Liver (tissue), 8 donors: ENCODE measurements at regions not wholly inside any gene's neighbourhood (a gene's known extent, or its start where the extent isn't known, plus 50 kb on each side); places are given as distances from the start of the nearest gene placed in this dataset.

ENCODE experiments used
- DNase-seq: peaks from one replicate; pipeline ENCODE4 v3.0.0-alpha.2; 2017; ENCODE audit warnings: low spot score
- H3K27ac ChIP-seq, 2 donors: one replicate each; pipeline ENCODE4 v1.7.0; 2013; ENCODE audit warnings: inconsistent platforms in 2 of 2, low read length in 2 of 2, control low read depth in 1 of 2, low read depth in 1 of 2, mild to moderate bottlenecking in 1 of 2
- H3K27me3 ChIP-seq, 4 donors: one replicate each; pipeline versions ENCODE4 v1.6.1 to v1.7.0; 2013; ENCODE audit warnings: low read length in 3 of 4, inconsistent platforms in 1 of 4, mild to moderate bottlenecking in 1 of 4, moderate library complexity in 1 of 4; ENCODE audit not compliant: control insufficient read depth in 4 of 4, insufficient read depth in 4 of 4
- H3K36me3 ChIP-seq, 4 donors: one replicate each; pipeline versions ENCODE4 v1.6.1 to v1.7.0; 2013; ENCODE audit warnings: low read length in 3 of 4, mild to moderate bottlenecking in 3 of 4, low read depth in 1 of 4, moderate library complexity in 1 of 4; ENCODE audit not compliant: control insufficient read depth in 4 of 4, insufficient read depth in 3 of 4
- H3K4me1 ChIP-seq, 4 donors: one replicate each; pipeline versions ENCODE4 v1.6.1 to v1.7.0; 2013; ENCODE audit warnings: low read length in 3 of 4, mild to moderate bottlenecking in 3 of 4, moderate library complexity in 1 of 4; ENCODE audit not compliant: control insufficient read depth in 4 of 4, insufficient read depth in 4 of 4
- H3K4me3 ChIP-seq, 3 donors: one replicate each; pipeline versions ENCODE4 v1.6.1 to v1.7.0; 2013; ENCODE audit warnings: low read length in 3 of 3, control low read depth in 1 of 3, low read depth in 1 of 3, mild to moderate bottlenecking in 1 of 3
- H3K9ac ChIP-seq, 2 donors: one replicate each; pipeline ENCODE4 v1.7.0; 2013; ENCODE audit warnings: low read length in 2 of 2, mild to moderate bottlenecking in 2 of 2, moderate library complexity in 2 of 2, control low read depth in 1 of 2, low read depth in 1 of 2
- H3K9me3 ChIP-seq, 4 donors: one replicate each; pipeline versions ENCODE4 v1.6.1 to v1.7.0; 2013; ENCODE audit warnings: low read length in 3 of 4; ENCODE audit not compliant: control insufficient read depth in 4 of 4
- ATF3 ChIP-seq: IDR thresholded peaks from 2 replicates; pipeline ENCODE4 v1.6.1; 2016; ENCODE audit warnings: antibody characterized with exemption
- CTCF ChIP-seq: fragments of 150-350 bp; IDR thresholded peaks from 2 replicates; pipeline ENCODE4 v1.5.1; 2017; ENCODE audit warnings: improper control_type of control experiment, low read depth, low read length; ENCODE audit not compliant: missing input control
- EGR1 ChIP-seq, 2 donors: IDR thresholded peaks; 2 replicates each; pipeline ENCODE4 v1.6.1; 2016 to 2018; ENCODE audit warnings: antibody characterized with exemption in 2 of 2, low read depth in 2 of 2
- FOXA1 ChIP-seq: IDR thresholded peaks from 2 replicates; pipeline ENCODE4 v1.6.1; 2016; ENCODE audit warnings: antibody characterized with exemption
- FOXA2 ChIP-seq: IDR thresholded peaks from 2 replicates; pipeline ENCODE4 v1.6.1; 2016; ENCODE audit warnings: antibody characterized with exemption
- HNF4A ChIP-seq, 2 donors: conservative IDR thresholded peaks; 2 replicates each; pipeline ENCODE4 v1.6.1; 2016; ENCODE audit warnings: antibody characterized with exemption in 2 of 2, mild to moderate bottlenecking in 2 of 2
- HNF4G ChIP-seq: IDR thresholded peaks from 2 replicates; pipeline ENCODE4 v1.6.1; 2016; ENCODE audit warnings: antibody characterized with exemption
- JUND ChIP-seq, 2 donors: IDR thresholded peaks; 2 replicates each; pipeline ENCODE4 v1.6.1; 2016; ENCODE audit warnings: antibody characterized with exemption in 2 of 2
- NR2F2 ChIP-seq: IDR thresholded peaks from 2 replicates; pipeline ENCODE4 v1.6.1; 2016; ENCODE audit warnings: antibody characterized with exemption
- RAD21 ChIP-seq, 2 donors: IDR thresholded peaks; 2 replicates each; pipeline ENCODE4 v1.6.1; 2016; ENCODE audit warnings: antibody characterized with exemption in 2 of 2, mild to moderate bottlenecking in 2 of 2
- RXRA ChIP-seq, 2 donors: IDR thresholded peaks; 2 replicates each; pipeline ENCODE4 v1.6.1; 2017 to 2018; ENCODE audit warnings: antibody characterized with exemption in 2 of 2, mild to moderate bottlenecking in 1 of 2
- SP1 ChIP-seq: IDR thresholded peaks from 2 replicates; pipeline ENCODE4 v1.6.1; 2018; ENCODE audit warnings: antibody characterized with exemption, mild to moderate bottlenecking
- TAF1 ChIP-seq: conservative IDR thresholded peaks from 2 replicates; pipeline ENCODE4 v1.6.1; 2016; ENCODE audit warnings: antibody characterized with exemption, mild to moderate bottlenecking
- YY1 ChIP-seq: IDR thresholded peaks from 2 replicates; pipeline ENCODE4 v1.6.1; 2016; ENCODE audit warnings: antibody characterized with exemption, mild to moderate bottlenecking
- ZBTB33 ChIP-seq: IDR thresholded peaks from 2 replicates; pipeline ENCODE4 v1.6.1; 2016; ENCODE audit warnings: antibody characterized with exemption
- WGBS: extraction: QIAGEN DNeasy Blood & Tissue Kit; methylation state at CpG from one replicate; pipeline ENCODE4 v1.1.7; 2013; 5-methylcytosine and 5-hydroxymethylcytosine counted together
- donor health status: healthy.
- donor health status: healthy.
- donor health status: healthy.
- donor health status: healthy.
- donor health status: healthy.

- TF ChIP-seq YY1 (no peak), FOXA1 (no peak), TAF1 (no peak), EGR1 (IDR thresholded peaks at IDR 0.05; ENCODE audit: low read depth in 2 of 2) (no peak), RXRA (IDR thresholded peaks at IDR 0.05) (no peak), FOXA2 (no peak), ATF3 (no peak), SP1 (no peak)
Measured at GRCh38 chr2:145197944-145198343, 678.0 kb upstream of the ZEB2 start (continued).

DNA sequence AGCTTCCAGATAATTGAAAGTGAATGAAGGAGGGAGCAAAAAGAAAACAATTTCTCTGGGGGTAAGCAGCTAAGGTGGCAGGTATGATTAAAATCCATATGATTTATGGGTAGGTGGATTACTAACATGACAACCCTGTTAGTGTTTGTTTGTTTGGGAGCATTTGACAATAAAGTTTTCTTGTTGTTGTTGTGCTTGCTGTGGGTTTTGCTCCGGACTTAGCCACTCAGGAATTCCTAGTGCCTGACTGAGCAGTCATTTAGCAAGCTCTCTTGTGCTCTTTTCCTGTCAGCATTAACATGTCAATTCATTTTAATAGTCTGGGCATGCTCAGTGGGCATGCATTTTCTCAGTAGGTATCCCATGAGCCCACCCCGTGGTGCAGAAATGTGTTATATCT lies 674.8 kb upstream of the ZEB2 start:
- 44% methylated on average over 2 of the region's 2 CpGs for WGBS
- Histone ChIP-seq H3K36me3 (no peaks in the 10 kb centered on the region), H3K9me3 (no peaks in the 10 kb centered on the region), H3K27me3 (no peaks in the 10 kb centered on the region), H3K9ac (no peak overlapping the region), H3K27ac (no peak overlapping the region), H3K4me1 (no peaks in the 10 kb centered on the region), H3K4me3 (no peak overlapping the region)
- TF ChIP-seq SP1 = no peak
- no peak for TF ChIP-seq FOXA2
- no peak for TF ChIP-seq EGR1 (IDR thresholded peaks at IDR 0.05; ENCODE audit: low read depth in 2 of 2)
- no peak for TF ChIP-seq RAD21 (IDR thresholded peaks at IDR 0.05)
- TF ChIP-seq TAF1 = no peak
- TF ChIP-seq RXRA (IDR thresholded peaks at IDR 0.05) = no peak
- no peak for TF ChIP-seq HNF4G
- TF ChIP-seq NR2F2 = no peak
- TF ChIP-seq CTCF = no peak
- TF ChIP-seq HNF4A (conservative IDR thresholded peaks at IDR 0.05) = no peak
- TF ChIP-seq JUND (IDR thresholded peaks at IDR 0.05) = no peak
- TF ChIP-seq FOXA1 = no peak
- DNase-seq = no peak

DNA sequence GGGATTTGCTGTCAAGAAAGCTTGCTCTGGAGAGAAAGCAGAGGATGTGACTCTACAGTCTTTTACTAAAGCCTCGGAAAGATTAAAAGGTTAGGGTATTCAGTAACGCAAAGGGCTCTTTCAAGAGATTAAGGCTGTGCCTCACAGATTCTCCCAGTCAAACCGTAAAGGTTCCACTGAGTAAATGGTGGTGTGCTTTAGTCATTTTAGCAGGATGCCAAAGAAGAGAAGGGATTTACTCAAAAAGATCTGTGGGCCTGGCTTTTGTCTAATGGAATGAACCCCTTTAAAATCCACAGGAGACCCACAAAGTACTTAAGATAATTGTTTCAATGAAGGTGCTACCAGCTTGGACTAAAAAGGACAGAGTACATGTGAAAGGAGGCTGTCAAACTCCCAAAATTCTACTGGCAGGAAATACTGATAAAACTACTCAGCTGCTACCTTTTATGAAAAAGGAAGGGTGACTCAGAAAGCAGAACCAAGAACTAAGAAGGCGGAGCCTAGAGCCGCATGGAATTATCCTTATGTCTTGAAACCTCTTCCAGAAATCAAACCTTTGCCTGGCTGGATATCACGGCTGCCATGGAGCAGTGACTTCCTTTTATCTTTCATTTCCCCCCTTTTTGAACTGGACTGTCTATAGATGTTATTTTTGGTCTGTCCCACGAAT lies 670.2 kb upstream of the ZEB2 start:
- WGBS = 80% methylated on average over 7 of the region's 7 CpGs
- Histone ChIP-seq H3K4me3 (no peak overlapping the region), H3K27ac (no peak overlapping the region), H3K9ac (no peak overlapping the region), H3K4me1 (no peaks in the 10 kb centered on the region), H3K27me3 (no peaks in the 10 kb centered on the region), H3K9me3 (no peaks in the 10 kb centered on the region), H3K36me3 (no peaks in the 10 kb centered on the region)
- DNase-seq = no peak
- TF ChIP-seq EGR1 (IDR thresholded peaks at IDR 0.05; ENCODE audit: low read depth in 2 of 2) (no peak), TAF1 (no peak), FOXA1 (no peak), YY1 (no peak), NR2F2 (no peak), SP1 (no peak), RXRA (IDR thresholded peaks at IDR 0.05) (no peak), FOXA2 (no peak), ZBTB33 (no peak), ATF3 (no peak), CTCF (no peak)
